Myocyte (in vitro differentiated cells): ENCODE measurements at regions not wholly inside any gene's neighbourhood (a gene's known extent, or its start where the extent isn't known, plus 50 kb on each side); places are given as distances from the start of the nearest gene placed in this dataset.

ENCODE experiments used
- DNase-seq: peaks from one replicate; pipeline ENCODE4 v3.0.0-alpha.2; 2012; ENCODE audit warnings: low read depth

- DNase-seq: peak; percentile 1
These were observed 1242.2 kb upstream of the MIR17HG start for GRCh38 chr13:90105276-90105675.

DNA sequence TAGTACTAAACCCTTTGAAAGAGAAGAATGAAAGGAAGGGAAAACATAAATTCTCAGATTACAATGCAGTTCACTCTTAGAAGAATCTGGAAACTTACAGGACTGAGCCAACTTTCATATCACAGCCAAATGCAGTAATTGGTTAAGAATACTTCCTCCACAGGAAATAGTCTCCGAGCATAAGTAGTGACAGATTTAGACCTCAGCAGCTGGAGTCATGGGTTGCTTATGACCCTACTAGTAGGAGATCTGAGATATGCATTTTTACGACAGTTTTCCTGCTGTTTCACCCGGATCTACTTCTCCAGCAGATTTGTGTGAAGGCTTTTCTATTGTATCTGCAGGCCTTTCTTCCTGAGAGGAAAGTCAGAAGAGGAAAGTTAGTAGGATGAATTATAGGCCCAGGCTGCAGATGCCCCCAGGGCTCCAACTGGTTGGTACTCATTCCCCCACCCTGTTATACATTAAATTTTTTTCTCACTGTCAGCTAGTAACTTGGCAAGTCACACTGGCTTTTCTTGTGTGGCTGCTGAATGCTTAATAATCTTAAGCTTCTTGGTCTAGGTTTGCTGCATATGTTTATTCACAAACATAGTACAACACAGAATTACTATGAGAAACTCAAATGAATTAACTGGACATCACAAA is 1241.5 kb upstream of the MIR17HG start:
- peak; percentile 24 for DNase-seq

- DNase-seq: no peak
These were observed 1239.8 kb upstream of the MIR17HG start for GRCh38 chr13:90107661-90108060.

GRCh38 chr13:90108547-90108946 is 1238.9 kb upstream of the MIR17HG start:
- no peak for DNase-seq

- DNase-seq: no peak
These were observed 1231.4 kb upstream of the MIR17HG start for GRCh38 chr13:90116121-90116520.

DNA sequence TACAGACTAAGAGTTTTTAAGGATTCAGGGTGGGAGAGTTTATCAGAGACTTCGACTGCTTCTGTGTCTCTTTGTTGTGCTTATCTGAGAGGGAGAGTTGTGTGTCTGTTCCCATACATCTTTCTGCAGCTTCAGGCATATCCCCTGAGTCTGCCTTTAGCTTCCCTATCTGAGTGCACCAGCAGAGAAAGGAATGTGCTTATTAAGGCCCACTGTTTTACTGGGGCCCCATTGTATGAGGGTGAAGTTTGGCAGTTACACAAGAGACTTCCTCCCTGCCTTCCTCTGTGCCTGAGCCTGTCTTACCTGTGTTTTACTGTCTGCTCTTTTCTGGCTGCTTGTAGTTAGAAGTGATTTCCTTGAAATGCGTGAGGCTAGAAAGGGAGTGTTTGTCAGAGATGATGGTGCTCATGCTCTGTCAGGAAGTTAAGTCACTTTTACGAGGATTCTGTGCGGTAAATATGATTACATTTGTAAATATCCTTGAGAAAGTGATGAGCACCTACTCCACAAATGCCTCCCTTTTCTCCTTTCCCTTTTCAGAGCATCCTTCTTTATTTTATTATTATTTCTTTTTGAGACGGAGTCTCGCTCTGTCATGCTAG is 1228.9 kb upstream of the MIR17HG start:
- DNase-seq: no peak

DNA sequence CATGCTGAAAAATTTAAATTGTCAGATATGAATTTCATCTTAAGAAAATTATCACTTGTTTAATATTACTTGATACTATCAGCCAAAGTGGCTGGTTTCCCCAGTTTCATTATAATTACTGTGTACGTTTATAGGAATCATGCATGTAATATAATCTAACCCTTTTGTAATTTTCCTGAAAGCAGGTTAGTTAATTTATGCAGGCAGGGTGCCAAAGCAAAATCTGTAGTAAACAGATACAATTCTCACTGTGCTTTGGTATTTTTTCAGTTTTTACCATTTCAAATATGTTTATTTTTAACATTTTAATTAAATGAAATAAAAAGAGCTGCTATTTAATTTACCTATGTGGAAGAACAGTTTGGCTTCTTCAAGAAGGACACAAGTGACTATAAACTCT is 1227.5 kb upstream of the MIR17HG start:
- DNase-seq: no peak

DNA sequence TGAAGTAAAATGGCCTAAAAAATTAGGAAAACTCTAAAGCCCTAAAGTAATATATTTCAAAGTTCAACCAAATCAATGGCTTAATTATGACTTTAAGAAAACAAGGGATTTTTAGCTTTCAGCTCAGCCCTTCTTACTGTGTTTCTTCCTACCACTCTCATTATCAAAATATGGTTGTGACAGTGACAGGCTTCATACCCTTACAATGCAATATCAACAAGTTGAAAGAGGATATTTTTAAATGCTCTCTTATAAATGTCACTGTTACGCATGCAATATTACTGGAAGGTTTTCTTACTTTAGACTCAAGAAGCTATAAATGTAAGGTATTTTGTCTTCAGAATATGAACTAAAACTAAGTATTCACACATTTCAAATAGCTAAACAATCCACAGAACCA is 1225.7 kb upstream of the MIR17HG start:
- DNase-seq: no peak

DNA sequence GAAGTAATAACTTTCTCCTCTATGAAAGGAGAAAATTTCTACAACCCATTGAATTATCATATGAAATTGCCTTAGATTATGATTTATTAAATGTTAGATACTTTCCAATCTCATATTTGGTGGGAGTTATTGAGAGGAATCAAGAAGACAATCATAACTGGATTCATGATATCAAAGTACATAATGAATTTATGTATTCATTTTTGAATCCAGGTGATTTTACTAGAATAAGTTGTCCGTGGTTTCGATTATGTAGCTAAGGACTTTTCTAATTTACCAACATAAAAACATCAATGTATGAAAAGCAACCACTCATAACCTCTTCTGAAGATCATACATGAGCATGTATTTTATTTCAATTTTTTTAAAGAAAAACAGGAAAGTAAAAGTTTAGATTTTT is 1225.0 kb upstream of the MIR17HG start:
- no peak for DNase-seq

GRCh38 chr13:90135558-90135957 is 1211.9 kb upstream of the MIR17HG start:
- DNase-seq: no peak

GRCh38 chr13:90142251-90142650 is 1205.2 kb upstream of the MIR17HG start:
- no peak for DNase-seq

DNA sequence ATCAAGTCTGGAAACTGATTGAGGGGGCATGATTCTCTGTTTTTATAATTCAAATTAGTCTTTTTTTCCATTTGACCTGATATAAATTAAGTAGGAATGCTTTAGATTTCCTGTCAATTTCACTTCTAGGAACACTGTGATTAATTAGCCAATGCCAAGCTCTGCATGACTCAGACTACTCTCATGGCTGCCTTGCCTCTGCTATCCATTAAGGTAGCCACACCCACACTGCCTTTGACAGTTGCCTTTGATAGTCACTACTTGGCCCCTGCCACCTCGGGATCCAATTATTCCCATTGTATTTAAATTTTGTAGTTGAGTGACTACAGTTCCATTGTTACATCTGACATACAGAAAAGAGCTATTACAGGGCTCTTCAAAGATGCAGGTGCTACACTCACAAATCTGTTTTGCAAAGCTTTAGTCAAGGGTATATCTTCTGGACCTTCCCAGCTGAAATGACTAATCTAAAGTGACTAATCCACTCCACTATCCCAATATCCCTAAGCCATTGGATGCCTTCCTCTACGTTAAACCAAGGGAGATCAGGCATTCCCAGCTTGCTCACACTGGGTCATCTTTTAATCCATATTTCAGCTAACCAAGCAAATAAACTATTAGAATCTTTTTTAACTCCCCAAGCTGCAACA is 1193.1 kb upstream of the MIR17HG start:
- no peak for DNase-seq

DNA sequence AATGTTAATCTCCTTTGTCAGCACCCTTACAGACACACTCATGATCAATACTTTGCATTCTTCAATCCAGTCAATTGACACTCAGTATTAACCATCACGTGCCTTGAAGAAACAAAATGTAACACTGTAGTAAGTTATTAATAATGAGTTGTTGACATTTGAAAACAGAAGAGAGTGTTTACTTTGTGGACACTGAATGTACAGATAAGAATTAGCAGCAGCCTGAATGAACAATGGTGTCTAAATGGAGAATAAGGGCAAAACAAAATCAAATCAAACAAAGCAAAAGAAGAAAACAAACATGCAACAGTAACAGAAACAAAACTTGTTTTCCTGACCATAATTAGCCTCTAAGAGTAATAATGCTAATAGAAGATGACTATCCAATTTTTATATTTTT is 1191.1 kb upstream of the MIR17HG start:
- DNase-seq: no peak

GRCh38 chr13:90168953-90169352 is 1178.5 kb upstream of the MIR17HG start:
- no peak for DNase-seq

DNA sequence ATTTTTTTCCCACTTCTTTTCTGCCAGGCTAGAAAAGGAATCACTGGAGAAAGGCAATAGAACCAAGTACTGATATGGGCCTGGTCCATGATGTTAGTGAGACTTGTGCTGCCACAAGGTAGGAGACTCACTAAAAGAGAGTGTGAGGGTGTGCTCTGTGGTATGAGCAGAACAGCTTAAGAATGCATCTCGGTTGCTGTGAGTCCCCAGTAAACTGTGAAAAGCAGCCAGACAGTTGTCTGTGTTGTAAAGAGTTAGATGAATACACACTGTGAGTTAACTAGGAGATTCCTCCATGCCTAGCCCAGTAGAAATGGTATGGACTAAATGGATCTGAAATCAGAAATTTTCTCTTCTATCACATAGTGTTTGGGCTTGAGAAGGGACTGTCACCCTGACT is 1177.3 kb upstream of the MIR17HG start:
- no peak for DNase-seq

DNA sequence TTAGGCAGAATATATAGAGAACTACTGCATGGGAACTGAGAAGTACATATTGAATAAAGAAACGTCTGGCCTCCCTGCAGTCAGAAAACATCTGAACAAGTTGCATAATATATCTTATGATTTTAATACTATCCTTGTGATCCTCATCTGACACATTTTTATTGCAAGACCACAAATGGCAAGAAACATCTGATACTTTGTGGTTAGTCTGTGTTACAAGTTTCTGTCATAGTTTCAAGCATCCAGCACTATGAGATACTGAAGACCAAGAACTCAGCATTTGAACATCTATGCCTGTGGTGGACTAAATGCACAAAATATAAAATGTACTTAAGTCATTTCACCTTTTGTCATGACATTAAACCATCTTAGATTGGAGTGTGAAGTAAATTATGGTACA is 1175.8 kb upstream of the MIR17HG start:
- DNase-seq: peak; percentile 43

DNA sequence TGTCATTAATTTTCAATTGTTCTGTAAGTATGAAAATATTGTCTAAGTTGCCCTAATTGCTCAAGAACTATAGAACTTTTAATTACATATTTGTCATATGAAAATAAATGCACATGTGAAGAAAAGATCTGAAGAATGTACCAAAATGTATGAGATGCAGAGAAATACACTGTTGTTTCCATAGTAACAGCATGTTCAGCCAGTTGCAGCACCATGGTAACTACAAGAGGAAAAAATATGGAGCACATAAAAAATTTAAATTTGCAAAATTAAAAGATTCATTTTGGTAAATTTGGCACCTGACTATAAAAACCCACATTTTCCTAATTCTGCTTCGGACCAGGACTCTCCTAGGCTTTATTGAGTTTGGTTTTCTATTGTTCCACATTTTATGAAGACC is 1170.0 kb upstream of the MIR17HG start:
- no peak for DNase-seq

GRCh38 chr13:90184355-90184754 is 1163.1 kb upstream of the MIR17HG start:
- DNase-seq: no peak

- no peak for DNase-seq
These were observed 1161.8 kb upstream of the MIR17HG start for GRCh38 chr13:90185734-90186133.

DNA sequence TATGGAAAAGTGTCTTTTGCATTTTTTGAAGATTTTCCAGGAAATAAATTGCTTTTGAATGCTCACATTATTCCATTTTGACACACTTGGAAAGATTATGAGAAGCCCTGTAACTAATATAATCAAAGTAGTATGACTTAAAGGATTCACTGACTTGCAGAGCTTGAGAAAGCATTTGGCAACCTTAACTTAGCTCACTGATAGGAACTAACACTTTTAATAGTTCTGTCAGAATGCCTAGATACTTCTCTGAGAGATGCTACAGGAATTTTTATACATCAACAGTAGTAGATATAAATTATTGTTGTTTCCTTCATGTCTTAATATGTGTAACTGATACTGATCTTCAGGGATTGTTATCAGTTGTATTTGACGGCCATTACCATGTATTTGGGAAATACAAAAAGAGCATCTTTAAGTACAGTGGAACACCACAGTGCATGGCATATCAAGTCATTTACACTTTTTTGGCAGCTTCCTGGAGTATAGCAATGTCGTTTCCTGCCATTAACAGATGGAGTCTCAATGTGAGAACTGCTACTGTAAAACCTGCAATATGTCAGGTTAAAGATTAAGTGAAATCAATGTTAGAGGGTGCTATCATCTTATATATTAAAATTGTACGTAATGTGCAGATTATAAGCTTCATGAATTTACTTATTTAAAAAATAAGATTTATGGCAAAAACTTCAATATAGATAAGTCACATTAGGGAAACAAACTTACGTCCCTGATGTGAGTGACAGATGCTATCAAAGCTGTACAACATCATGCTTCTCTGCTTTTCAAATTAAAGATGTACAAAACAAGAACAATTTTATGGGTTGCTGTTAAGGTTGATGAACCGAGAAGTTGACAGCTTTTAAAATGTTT is 1159.8 kb upstream of the MIR17HG start:
- no peak for DNase-seq

DNA sequence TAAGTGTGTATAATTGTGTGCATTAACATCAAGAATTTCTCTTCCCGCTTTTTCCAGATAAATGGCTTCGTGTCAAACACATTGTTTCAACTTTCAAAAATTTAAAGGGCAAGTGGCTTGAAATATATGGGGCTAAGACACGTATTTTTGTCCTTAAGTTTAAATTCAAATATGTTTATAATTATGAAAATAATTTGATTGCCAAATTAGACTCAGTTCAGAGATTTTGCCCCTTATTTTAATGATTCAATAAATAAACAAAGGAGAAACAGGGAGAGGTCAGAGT is 1159.2 kb upstream of the MIR17HG start:
- DNase-seq: no peak

DNA sequence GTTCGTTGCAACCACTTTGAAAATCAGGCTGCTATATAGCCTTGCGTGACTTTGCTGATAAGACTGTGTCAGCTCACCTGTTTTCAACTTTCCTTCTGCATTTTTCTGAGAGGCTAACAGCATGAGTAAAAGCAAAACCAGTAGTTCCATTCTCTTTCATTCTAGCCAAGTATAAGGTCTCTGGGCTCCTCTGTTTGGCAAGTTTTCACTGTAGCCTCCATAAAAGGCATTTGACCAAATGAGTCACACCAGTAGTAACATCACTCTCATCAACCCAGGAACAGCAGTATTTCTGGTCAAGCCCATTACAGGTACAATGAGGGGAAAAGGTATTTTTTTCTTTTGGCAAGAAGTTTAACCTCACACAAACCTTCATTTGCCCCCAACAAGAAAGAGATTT is 1149.8 kb upstream of the MIR17HG start:
- no peak for DNase-seq
